GM12892 (cell line): ENCODE measurements at regions not wholly inside any gene's neighbourhood (a gene's known extent, or its start where the extent isn't known, plus 50 kb on each side); places are given as distances from the start of the nearest gene placed in this dataset.

ENCODE experiments used
- POLR2A ChIP-seq: IDR thresholded peaks from 2 replicates; pipeline ENCODE4 v1.6.1; 2011; ENCODE audit warnings: low read depth, low read length, control low read depth
- POLR2AphosphoS5 ChIP-seq: IDR thresholded peaks from 2 replicates; pipeline ENCODE4 v1.6.1; 2011; ENCODE audit warnings: low read depth, low read length, control low read depth
- TAF1 ChIP-seq: IDR thresholded peaks from 2 replicates; pipeline ENCODE4 v1.6.1; 2011; ENCODE audit warnings: low read depth, mild to moderate bottlenecking, control low read depth, low read length, borderline replicate concordance

DNA sequence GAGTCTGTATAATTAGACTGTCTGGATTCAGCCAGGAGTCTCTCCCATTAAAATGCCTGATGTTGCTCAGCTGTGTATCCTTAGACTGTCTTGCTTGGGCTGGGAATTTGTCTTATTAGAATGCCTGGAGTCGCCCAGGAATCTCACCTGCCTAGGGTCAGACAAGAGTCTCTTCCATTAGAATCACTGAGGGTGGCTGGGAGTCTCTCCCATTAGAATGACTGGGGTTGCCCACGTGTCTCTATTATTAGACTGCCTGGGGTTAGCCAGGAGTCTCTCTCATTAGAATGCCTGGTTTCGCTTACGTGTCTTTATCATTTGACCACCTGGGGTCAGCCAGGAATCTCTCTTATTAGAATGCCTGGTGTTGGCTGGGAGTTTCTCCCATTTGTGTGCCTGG, 1450.0 kb downstream of the UQCRFS1 start:
- TF ChIP-seq POLR2A (no peak), POLR2AphosphoS5 (no peak), TAF1 (no peak)
